ENCODE measurements at regions not wholly inside any gene's neighbourhood (a gene's known extent, or its start where the extent isn't known, plus 50 kb on each side); places are given as distances from the start of the nearest gene placed in this dataset.

DNA sequence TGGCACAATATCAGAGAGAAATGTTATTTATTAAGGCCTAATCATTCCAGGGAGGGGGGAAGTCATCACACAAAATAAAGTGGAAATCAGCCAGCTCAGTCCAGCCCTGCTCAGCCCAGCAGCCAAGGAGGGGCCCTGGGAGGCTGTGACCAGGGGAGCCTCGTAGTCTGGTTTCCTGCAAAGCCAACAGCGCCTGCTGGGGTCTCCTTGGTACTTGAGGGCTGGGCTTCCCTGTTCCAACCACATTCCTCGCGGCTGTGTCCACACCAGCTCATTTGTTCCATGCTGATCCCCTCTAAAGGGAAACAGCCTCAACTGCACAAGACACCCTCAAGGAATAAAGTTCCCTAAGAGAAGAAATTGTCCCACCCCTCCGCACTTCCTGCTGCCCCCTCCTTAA lies 154.0 kb downstream of the TMEM132E start:
- DNase-seq: no peak

DNA sequence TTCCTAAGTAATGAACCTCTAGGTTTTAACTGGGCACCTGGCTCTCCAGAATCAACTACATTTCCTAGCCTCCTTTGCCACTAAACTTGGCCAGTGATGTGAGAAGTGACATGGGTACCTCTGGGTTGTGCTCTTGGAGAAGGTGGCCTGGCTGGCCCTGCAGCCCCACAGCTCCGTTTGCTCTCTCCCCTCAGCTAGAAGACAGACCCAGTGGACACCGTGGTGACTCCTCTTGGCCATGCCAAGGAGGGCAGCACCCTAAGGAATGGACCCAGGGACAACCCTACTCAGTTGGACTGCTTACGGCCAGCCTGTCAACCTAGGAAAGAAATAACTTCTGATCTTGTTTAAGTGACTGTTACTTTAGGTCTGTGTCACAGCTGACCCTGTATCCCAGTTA lies 151.4 kb downstream of the TMEM132E start:
- no peak for DNase-seq

DNA sequence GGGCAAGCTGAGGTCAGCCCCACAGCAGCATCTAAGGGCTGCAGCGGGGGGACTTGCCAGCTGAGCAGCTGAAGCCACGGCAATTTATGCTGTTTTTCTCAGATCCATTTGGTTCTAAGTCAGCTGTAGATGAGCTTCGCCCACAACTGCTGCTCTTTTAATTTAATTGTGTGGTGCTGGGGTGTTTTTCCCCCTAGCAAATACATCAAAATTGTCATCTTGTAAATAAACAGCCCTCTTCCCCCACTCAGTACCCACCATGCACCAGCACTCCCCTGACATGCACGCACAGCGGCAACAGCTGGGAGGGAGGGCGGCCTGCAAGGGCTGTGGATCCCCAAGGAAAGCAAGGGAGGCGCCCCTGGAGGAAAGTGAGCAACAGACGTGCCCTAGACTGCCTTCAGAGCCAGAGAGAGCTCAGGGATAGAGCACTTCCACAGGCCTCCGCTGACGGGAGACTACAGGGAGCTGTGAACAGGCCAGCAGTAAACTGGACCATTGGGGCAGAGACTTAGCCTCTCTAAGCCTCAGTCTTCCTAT lies 149.5 kb downstream of the TMEM132E start:
- DNase-seq: no peak

DNA sequence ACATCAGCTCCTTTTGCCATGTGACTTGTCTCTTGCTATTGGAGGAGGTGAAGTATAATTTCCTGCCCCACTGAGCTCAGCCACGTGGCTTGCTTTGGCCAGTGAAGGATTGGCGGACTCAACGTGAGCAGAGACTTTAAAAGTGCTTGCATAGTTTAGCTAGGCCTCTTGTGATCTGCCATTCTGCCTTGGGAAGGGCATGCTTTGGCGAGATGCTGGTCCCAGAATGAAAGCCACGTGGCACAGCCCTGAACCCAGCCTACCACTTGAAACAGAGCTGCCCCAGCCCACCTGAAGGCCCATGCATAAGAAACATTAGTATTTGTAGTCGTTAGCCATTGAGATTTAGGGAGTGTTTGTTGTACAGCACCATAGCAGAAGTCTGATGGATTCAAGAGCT lies 148.2 kb downstream of the TMEM132E start:
- no peak for DNase-seq

DNA sequence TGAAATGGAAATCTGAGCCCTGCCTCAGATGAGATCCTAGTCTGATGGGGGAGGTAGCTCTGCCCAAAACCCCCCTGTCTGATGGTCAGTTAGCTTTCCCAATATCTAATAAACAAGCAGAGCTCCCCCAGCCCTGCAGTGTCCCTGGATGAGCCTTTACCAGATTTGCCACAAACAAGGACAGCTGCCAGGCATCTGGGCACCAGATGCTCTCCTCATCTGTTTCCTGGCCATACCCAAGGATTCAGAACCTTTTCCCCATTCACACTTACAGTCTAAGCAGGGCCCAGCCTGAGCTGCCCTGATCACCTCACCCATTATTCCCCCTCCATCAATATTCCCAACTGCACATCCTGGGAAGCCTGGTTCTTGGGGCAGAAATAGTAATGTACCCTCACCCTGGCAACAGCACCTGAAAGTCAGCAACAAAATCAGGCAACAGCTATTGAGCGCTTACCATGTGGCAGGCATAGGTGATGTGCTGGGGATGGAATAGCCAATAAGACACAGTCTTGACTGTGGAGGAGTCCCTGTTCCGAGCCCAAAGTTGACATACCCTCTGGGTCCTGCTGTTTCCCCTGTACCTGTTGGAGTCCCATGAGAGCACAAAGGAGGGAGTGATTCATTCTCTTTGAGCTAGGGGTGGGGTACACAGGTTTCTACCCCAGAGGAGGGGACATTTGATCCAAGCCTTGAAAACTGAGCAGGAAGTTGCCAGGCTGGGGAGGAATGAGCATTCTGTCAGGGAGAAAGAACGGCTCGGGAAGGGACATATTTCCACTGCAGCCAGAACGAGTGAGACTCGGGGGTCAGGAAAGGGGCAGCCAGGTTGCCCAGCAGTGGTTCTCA lies 147.4 kb downstream of the TMEM132E start:
- no peak for DNase-seq

DNA sequence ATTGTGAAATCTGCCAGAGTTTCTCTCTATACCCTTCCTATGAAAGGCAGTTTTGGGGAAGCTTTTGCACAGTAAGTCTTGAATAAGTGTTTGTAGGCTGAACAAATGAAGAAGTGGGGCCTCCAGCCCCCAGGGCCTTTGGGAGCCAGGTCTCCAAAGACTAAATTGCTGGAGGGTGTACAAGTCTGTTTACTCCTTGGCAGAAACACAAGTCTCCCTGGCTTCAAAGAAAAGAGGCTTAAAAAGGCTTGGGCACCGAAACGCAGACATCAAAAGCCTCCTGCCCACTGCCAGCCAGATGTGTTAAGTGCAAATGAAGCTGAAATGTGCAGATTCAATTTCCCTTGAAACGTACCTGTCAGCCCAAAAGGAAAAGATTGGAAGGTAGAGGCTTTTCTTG lies 146.3 kb downstream of the TMEM132E start:
- DNase-seq: no peak

DNA sequence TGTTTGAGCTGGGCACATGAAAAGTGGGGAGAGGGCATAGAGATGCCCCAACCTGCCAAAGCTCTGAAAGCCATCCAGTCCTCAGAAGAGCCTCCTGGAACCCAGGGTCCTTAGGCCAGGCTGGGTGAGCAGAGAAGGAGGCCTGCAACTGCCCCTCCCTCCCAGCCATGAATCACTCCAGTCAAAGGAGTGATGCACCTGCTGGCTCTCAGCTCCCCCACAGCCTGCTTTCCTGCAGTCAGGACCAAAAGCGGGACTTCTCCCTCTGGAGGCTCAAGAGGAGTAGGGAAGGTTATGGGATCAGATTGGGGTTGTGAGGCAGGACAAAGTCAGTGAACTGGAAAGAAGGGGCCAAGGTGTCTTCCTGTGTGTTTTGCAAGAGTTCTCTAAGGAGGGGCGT lies 145.6 kb downstream of the TMEM132E start:
- DNase-seq: no peak

DNA sequence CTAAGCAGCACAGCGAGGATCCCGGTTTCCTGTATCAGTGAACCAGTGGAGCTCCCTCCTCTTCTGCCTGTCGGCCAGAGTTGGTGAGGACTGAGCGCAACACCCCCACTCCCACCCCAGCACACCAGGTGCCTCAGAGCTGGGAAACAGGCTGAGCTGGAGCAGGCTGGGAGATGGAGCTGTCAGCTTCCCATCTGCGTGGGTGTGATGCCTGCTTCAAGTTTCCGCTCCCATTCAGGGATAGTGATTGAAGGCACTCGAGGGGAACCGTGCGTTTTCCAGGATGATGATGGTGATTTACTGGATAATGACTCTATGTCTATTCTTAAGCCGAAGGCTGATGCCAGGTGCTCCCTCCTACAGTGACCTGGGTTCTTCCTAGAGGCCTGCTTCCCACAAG lies 144.5 kb downstream of the TMEM132E start:
- DNase-seq: no peak

DNA sequence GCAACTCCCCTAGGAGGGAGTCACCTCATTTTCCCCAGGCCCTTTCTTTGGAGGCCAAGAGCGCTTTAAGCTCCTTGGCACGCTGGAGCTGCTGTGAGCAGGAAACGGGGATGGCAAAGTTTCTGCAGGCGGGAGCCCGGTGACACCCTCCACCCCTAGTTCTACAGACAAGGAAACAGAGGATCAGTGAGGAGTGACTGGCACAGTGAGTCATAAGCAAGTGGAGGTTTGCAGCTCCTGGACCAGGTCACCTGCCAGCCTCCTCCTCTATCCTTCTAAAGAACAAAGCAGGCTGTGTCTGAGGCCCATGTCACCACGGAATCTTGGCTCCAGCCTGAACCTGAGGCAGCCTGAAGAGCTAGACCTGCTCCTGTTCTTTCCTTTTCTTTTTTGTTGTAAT lies 141.9 kb downstream of the TMEM132E start:
- DNase-seq: no peak

DNA sequence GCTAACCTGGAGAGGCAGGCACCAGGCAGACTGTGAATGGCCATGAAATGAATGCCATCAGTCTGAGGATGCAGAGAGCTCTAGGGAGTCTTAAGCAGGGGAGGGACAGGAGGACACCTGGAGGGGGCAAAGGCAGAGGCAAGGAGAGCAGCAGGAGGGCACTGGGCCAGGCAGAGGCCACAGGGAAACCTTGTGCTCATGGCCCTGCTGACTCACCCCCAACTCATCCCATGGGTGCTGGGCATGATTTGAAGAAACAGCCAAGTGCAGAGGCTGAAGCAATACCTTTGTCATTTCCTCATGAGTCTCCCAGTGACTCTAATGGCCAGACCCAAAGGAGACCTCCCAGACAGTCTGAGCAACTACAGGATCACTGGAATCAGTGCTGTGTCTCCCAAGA lies 141.4 kb downstream of the TMEM132E start:
- no peak for DNase-seq

DNA sequence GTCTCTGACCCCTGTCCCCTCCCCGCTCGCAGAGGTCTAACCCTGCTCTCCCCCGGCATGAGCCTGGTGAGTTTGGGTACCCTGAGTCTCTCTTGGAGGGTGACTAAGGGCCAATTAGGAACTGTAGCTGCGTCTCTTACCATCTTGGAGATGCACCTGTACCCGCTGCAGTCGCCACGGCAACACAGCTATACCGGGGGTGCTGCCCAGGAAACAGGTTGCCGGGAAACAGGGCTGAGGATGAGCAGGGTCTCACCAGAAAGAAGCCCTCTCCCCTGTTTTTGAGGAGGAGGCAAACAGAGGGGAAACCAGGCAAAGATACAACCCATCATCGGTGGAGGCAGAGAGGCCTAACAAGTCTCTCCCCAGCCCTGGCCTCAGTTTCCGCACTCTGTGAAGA lies 140.2 kb downstream of the TMEM132E start:
- DNase-seq: no peak

DNA sequence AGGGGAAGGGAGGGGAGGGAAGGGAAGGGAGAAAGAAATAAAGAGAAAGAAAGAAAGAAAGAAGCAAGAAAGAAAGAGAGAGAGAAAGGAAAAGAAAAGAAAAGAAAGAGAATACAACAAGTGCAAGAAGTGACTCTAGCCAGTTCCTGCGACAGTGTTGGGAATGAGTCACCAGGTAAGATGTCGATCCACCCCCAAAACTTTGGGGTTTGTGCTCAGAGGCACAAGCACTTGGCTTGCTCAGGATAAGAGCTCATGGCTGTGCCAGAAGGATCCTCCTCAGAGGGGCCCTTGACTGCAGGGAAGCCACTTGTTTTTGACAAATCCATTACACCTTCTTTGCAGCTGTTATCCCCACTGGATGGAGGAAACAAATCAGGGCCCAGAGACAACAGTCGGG lies 137.7 kb downstream of the TMEM132E start:
- no peak for DNase-seq

DNA sequence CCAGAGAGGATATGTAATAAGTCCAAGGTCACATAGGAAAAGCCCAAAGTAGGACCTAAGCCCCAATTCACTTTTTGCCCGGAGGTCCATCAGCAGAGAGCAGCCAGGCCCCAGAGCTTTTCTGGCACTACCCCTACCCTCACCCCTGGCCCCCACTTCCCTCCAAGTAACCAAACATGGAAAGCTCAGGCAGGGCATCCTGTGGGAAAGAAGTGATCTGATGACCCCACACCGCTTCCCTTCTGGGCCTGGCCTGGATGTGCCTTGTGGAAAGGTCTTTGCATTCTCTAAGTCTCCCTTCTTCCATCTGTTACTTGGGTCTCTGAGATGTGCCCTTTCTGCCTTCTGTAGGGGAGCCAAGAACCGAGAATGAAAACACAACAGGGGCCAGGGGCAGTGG lies 136.9 kb downstream of the TMEM132E start:
- DNase-seq: no peak

DNA sequence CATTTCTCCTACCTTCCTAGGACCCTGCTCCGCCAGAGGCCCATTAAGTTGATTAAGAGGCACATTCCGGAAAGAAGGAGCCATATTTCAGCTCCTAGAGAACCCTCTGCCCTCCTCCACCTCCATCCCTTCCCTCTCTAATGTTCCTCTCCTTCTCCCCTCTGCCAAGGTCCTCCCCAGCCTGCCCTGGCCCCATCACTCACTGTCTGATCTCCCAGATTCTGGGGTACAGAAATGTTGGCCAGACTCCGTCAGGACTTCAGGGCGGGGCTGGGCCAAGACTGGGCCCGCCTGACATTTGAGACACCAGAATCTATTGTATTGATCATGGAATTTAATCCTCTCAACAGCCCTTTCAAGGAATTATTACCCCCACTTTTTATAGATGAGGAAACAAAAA lies 136.1 kb downstream of the TMEM132E start:
- no peak for DNase-seq

DNA sequence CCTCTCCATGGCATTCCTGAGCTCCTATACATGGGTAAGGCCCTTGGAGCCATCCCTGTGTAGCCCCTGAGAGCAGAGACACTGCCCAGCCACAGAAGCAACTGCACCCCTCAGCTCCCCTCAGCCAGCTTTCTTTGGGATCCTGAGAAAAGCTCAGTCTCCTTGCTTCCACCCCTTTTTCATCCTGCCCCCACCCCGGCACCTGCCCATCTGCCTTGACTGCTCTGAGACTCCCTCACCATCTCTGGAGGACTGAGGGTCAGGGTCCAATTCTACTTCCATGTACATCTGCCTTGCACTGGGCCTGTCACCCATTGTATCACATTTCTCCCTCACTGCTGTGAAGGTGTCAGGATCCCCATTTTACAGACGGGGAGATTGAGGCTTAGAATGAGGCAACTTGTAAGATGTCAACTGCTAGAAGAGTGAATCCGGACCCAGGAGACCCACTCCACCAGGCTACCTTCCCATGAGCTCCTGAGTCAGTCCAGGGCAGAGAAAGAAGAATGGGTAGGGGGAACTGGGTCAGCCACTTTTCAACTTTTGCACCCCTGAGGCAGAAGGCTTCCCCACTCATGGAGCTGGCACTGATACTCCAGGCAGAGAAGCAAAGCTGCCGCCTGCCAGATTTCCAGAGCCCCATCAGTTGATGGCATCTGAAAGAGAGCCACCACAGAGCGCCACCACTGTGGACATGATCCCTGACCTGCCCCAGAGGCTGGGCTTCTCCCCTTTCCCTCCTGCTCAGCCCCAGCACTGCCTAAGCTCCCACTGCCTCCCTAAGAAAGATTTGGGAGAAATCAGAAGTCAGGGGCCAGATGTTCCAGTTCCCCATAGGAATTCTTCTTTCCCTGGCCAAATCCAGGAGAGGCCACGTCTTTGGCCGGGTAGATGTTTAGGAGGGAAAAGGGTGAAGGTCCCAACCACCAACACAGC lies 135.4 kb downstream of the TMEM132E start:
- no peak for DNase-seq

DNA sequence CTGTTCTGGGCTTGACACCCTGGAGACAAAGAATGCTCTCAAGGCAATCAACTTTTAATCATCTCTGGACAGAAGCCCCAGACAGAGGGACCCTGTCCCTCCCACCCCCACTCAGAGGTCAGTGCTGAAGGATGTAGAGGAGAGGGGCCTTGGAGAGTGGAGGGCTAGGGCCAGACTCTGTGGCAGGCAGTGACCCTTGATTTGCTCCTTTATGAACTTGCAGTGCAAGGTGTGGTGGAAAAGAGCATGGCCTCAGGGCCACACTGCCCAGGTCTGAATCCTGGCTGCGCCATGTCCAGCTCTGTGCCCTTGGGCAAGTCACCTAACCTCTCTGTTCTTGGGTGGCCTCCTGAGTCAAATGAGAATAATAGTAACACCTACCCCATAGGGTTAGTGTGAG lies 134.3 kb downstream of the TMEM132E start:
- DNase-seq: no peak

DNA sequence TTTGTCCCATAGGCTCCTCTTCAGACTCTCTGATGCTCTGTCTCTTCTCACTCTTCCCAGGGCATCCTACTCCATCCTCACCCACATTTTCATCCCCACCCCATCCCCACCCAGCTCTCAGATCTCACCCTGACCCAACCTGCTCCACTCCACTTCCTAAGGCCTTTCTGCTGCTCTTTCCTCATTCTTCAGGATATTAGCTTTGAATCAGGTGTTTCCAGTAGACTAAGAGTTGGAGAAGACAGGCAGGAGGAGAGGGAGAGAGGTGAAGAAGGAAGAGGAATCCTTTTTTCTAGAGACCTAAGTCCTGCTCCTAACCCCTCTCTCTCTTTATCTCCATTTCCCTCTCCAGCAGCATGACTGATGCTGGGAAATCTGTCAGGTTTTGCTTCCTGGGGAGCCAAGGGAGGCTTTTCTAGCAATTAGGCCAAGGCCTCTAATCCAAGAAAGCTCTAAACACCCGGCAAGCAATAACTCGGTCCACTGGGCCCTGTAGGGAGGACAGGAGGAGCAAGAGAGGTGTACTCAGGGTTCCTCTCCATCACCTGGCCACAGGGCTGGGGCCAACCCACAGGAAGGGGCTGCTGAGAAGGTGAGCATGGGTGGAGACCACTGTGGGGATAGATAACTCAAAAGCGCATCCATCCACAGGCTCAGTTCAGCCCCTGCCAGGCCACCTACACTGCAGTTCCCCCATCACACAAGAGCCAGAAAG lies 133.3 kb downstream of the TMEM132E start:
- DNase-seq: no peak

DNA sequence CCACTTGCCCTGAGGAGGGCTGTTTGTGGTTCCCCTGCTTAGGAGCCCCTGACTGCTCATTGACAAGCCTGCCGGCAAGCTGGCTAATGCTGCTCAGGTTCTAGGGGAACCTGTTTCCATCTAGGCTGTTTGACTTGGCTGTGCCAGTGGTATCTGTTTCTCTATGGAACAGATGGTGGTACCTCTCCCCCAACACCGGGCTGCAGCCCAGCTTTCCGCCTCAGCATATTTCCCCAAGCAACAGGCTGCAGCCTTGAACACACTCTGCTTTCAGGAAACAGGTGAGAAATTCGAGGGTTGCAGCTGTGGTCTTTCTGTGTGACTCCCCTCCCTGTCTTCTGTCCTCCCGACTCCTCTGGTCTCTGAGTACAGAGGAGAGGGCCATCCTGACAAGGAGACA lies 132.3 kb downstream of the TMEM132E start:
- DNase-seq: no peak

DNA sequence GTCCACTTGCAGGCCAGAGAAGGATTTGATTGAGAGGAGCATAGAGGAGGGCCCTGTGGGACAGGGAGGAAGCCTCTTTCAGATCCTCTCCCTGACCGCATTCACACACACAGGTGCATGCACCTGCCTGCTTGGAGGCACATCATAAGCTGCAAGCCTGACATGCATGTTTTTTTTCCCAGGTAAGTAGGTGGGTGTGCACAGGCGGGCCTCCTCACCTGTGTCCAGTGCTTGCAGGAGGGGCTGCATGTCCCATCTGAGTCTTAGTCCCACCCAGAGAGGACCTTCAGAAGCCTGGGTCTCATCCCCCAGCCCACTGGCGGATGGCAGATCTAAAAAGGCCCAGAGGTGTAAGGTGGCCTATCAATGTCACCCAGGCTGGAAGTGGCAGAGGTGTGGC lies 130.8 kb downstream of the TMEM132E start:
- DNase-seq: no peak

DNA sequence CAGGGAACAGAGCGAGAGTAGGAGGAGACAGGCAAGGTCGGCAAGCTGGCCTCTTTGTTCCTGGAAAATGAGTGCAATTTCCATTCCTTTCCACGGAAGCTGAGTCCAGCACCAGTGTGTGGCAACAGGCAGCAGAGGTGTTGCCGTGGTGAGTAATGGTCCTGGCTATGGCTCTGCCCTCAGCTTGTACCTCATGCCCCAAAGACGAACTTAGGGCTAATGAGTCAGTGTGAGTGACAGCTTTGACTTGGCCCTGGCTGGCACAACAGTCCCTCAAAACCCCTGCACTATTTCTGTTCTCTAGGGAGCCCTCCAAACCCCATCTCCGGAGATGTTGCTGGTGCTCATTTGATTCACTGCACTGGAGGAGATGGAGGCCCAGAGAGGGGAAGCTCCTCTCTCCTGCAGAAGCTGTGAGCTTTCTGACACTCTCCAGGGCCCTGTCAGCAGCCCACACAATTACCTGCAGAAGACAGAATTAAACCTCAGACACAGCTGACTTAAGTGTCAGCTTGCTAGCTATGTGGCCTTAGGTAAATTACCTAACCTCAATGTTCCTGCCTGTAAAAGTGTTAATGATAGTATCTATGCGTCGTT lies 129.9 kb downstream of the TMEM132E start:
- DNase-seq: no peak

DNA sequence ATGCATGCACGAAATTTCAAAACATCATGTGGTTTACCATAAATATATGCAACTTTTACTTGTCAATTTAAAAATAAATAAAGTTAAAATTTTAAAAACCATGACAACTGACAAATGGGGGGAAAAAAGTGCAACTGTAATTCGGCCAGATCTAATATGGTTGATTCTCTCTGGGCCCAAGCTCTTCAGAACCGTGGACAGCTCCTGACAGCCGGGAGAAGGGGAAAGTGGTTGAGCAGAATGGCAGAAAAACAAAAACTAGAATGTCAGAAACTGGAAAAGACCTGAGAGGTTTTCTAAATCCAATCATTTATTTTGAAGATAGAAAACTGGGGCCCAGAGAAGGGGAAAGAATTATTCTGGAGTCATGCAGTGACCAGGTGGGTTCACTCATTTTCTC lies 126.6 kb downstream of the TMEM132E start:
- peak; percentile 17 for DNase-seq

DNA sequence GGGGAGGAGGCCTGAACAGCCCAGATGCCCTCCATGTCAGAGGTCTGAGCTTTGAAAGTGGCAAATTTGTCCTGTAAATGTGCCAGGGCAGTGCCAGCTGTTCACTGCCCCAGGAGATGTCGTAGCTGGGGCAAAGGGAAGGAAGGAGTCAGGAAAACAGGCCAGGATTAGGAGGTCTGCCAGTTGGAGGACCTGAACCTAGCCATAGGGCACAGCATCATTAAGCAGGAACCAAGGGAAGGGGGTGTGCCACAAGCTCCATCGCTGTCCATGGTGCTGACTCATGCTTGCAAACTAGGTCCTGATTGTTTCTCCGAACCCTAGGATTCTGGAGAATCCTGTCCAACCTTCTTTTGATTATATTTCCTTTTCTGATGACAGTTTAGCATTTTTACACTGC lies 124.2 kb downstream of the TMEM132E start:
- DNase-seq: peak; percentile 41

DNA sequence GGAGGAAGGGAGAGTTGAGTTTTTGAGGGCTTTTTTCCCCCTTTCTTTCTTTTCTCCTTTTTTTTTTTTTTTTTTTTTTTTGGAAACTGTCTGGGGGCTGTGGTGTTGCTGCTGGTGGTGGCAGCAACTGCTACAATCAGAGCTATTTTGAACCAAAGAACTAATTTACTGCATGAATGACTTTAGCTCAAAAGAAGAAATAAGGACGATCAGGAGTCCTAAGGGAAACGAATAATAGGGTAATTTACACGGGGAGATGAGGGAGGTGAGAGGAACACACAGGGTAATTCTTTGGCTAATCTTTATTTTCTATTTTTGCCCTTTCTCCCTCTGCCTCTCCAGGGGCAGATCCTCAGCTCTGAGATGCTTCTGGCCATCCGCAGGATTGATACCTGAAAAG lies 119.8 kb downstream of the TMEM132E start:
- no peak for DNase-seq
